ENCODE measurements at regions not wholly inside any gene's neighbourhood (a gene's known extent, or its start where the extent isn't known, plus 50 kb on each side); places are given as distances from the start of the nearest gene placed in this dataset.
A peak's percentile ranks its signal among the peaks of the same experiment; 100 is the strongest.

DNA sequence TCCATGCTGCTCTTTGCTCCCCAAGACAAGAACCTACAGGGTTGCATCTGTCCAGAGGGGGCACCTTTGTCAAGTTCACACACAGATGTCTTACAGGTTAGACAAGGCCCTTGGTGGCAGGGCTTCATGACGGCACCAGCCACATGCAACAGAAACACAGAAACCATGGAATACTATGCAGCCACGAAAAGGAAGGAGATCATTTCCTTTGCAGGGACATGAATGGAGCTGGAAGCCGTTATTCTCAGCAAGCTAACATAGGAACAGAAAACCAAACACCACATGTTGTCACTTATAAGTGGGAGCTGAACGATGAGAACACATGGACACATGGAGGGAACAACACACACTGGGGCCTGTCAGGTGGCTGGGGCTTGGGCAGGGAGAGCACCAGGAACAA lies 85.1 kb upstream of the NDP start:
- no peak for ATAC-seq (ENCODE audit: low read depth)

More for the DNA sequence above, 85.1 kb upstream of the NDP start:
- Histone ChIP-seq H3K4me3 (ENCODE audit: insufficient read depth, low read depth, low read length) (no peak overlapping the region), H4K5ac (ENCODE audit: low read depth, low read length) (no peak overlapping the region), H3K9ac (ENCODE audit: low read depth, low read length) (no peak overlapping the region), H3K9me3 (ENCODE audit: control insufficient read depth, insufficient read depth, low read length) (0 out of 2 replicates have a peak, but pooled peaks cover 2% of the 10 kb centered on the region), H2BK20ac (ENCODE audit: low read depth, low read length) (no peak overlapping the region), H2BK5ac (ENCODE audit: low read depth, low read length, poor library complexity, severe bottlenecking) (no peak overlapping the region), H3K79me1 (ENCODE audit: low read depth in 1 of 2, low read length in 2 of 2) (no peaks in the 10 kb centered on the region), H3K4me2 (ENCODE audit: low read depth, low read length) (no peak overlapping the region), H3K23ac (ENCODE audit: low read depth, low read length) (no peak overlapping the region), H4K20me1 (ENCODE audit: insufficient read depth, low read length) (no peaks in the 10 kb centered on the region), H3K27me3 (ENCODE audit: control insufficient read depth, insufficient read depth, low read length) (peaks cover 9% of the 10 kb centered on the region), H3K27ac (ENCODE audit: insufficient read depth, low read length) (no peak overlapping the region), H3K18ac (ENCODE audit: low read depth, low read length) (no peak overlapping the region), H3K14ac (replicated peaks; ENCODE audit: low read depth, low read length) (no peak overlapping the region), H4K91ac (ENCODE audit: insufficient read depth, low read depth, low read length) (no peak overlapping the region), H2AFZ (replicated peaks; ENCODE audit: low read length, poor library complexity) (peak overlapping the region; percentile 54), H3K9me1 (ENCODE audit: insufficient read depth, low read length) (no peaks in the 10 kb centered on the region), H2BK15ac (ENCODE audit: low read depth, low read length) (no peak overlapping the region), H3K4ac (ENCODE audit: low read depth, low read length) (no peak overlapping the region), H2AK5ac (ENCODE audit: low read depth, low read length) (no peak overlapping the region), H3K4me1 (ENCODE audit: control insufficient read depth, insufficient read depth, low read length) (no peaks in the 10 kb centered on the region), H3K36me3 (ENCODE audit: control insufficient read depth, insufficient read depth, low read length) (no peaks in the 10 kb centered on the region), H2BK120ac (ENCODE audit: low read depth, low read length) (no peak overlapping the region), H4K8ac (ENCODE audit: low read depth in 2 of 2, low read length in 2 of 2) (no peak overlapping the region), H2AK9ac (replicated peaks; ENCODE audit: low read depth, low read length, poor library complexity) (no peak overlapping the region), H3K56ac (ENCODE audit: extremely low read depth, insufficient read depth, low read length) (no peak overlapping the region)
- DNase-seq = no peak
- WGBS, 2 experiments (ENCODE audit: extremely low coverage in 2 of 2, insufficient read length in 1 of 2) = 43% methylated on average over 2 of the region's 4 CpGs; no CpG with 5 or more reads in 1 of the 2 experiments
- POLR2A ChIA-PET (ENCODE audit: unreplicated experiment) = no interaction called here
- dilution Hi-C loops (cut with HindIII; ENCODE audit: low sequenced_read_pairs, unreplicated experiment) = no loop called here
- TF ChIP-seq, protein P1, sequence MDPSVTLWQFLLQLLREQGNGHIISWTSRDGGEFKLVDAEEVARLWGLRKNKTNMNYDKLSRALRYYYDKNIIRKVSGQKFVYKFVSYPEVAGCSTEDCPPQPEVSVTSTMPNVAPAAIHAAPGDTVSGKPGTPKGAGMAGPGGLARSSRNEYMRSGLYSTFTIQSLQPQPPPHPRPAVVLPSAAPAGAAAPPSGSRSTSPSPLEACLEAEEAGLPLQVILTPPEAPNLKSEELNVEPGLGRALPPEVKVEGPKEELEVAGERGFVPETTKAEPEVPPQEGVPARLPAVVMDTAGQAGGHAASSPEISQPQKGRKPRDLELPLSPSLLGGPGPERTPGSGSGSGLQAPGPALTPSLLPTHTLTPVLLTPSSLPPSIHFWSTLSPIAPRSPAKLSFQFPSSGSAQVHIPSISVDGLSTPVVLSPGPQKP (IDR thresholded peaks at IDR 0.05; ENCODE audit: borderline replicate concordance, low read depth, low read length) = no peak
- TF ChIP-seq MXI1 (IDR thresholded peaks at IDR 0.05; ENCODE audit: borderline replicate concordance, low read depth, low read length) (no peak), MAZ (IDR thresholded peaks at IDR 0.05; ENCODE audit: borderline replicate concordance, low read depth, low read length) (no peak), RCOR1 (IDR thresholded peaks at IDR 0.05; ENCODE audit: insufficient replicate concordance, low read length) (no peak), SMC3 (IDR thresholded peaks at IDR 0.05; ENCODE audit: low read depth, low read length) (no peak), NFE2L2 (IDR thresholded peaks at IDR 0.05; ENCODE audit: low read depth, low read length) (no peak), RFX5 (IDR thresholded peaks at IDR 0.05; ENCODE audit: low read depth, low read length) (no peak), MAFK (IDR thresholded peaks at IDR 0.05; ENCODE audit: low read depth, low read length) (no peak), POLR2A (IDR thresholded peaks at IDR 0.05; ENCODE audit: low read depth, low read length) (no peak), CEBPB (IDR thresholded peaks at IDR 0.05; ENCODE audit: low read depth, low read length) (no peak), BHLHE40 (IDR thresholded peaks at IDR 0.05; ENCODE audit: low read depth, low read length) (no peak), FOS (IDR thresholded peaks at IDR 0.05; ENCODE audit: low read depth, low read length) (no peak), RAD21 (IDR thresholded peaks at IDR 0.05; ENCODE audit: low read length) (no peak), CHD1 (IDR thresholded peaks at IDR 0.05; ENCODE audit: low read depth, low read length) (no peak)
- TF ChIP-seq, protein P2, sequence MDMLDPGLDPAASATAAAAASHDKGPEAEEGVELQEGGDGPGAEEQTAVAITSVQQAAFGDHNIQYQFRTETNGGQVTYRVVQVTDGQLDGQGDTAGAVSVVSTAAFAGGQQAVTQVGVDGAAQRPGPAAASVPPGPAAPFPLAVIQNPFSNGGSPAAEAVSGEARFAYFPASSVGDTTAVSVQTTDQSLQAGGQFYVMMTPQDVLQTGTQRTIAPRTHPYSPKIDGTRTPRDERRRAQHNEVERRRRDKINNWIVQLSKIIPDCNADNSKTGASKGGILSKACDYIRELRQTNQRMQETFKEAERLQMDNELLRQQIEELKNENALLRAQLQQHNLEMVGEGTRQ (IDR thresholded peaks at IDR 0.05; ENCODE audit: low read depth, low read length) = no peak
- TF ChIP-seq, protein P3, sequence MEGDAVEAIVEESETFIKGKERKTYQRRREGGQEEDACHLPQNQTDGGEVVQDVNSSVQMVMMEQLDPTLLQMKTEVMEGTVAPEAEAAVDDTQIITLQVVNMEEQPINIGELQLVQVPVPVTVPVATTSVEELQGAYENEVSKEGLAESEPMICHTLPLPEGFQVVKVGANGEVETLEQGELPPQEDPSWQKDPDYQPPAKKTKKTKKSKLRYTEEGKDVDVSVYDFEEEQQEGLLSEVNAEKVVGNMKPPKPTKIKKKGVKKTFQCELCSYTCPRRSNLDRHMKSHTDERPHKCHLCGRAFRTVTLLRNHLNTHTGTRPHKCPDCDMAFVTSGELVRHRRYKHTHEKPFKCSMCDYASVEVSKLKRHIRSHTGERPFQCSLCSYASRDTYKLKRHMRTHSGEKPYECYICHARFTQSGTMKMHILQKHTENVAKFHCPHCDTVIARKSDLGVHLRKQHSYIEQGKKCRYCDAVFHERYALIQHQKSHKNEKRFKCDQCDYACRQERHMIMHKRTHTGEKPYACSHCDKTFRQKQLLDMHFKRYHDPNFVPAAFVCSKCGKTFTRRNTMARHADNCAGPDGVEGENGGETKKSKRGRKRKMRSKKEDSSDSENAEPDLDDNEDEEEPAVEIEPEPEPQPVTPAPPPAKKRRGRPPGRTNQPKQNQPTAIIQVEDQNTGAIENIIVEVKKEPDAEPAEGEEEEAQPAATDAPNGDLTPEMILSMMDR (conservative IDR thresholded peaks at IDR 0.05; ENCODE audit: low read depth, low read length) = no peak
- intact Hi-C loops (cut with micrococcal nuclease) = no loop called here
- in situ Hi-C loops (cut with MboI; ENCODE audit: low sequenced_read_pairs) = no loop called here
- CTCF ChIA-PET = no interaction called here
- BruUV-seq (replicated peaks) = no TSS peak

Measured in IMR-90 (cell line).